Retinal pigment epithelial cell (primary cell): ENCODE measurements at regions not wholly inside any gene's neighbourhood (a gene's known extent, or its start where the extent isn't known, plus 50 kb on each side); places are given as distances from the start of the nearest gene placed in this dataset.
A peak's percentile ranks its signal among the peaks of the same experiment; 100 is the strongest.

ENCODE experiments used
- DNase-seq: peaks from one replicate; pipeline ENCODE4 v3.0.0-alpha.2; 2010; ENCODE audit warnings: low read depth
- H3K4me3 ChIP-seq: 2 replicates; pipeline ENCODE4 v1.5.1; 2011; ENCODE audit warnings: mild to moderate bottlenecking, low read length, control low read depth, moderate library complexity
- CTCF ChIP-seq: conservative IDR thresholded peaks from 2 replicates; pipeline ENCODE4 v1.5.1; 2011; ENCODE audit warnings: low read depth, low read length, control low read depth, inconsistent platforms

DNA sequence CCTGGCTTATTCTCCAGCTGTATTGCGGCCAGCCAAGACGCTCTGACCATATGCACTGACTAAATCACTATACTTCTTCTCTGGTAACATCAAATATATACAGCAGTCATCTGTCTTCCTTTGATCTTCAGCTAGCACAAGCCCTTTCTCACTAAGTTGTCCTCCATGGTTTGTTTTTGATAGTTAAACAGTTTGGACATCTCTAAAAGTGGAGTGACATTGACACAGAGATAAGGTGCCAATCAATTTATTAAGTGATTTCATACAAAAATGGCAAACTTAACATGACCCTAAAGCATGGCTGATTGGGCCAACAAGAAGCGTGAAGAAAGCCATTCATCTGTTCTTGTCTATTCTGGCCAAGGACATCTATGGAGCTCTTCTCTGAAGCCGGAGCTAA, 334.9 kb downstream of the NKX6-1 start:
- DNase-seq: no peak
- no peak for TF ChIP-seq CTCF

DNA sequence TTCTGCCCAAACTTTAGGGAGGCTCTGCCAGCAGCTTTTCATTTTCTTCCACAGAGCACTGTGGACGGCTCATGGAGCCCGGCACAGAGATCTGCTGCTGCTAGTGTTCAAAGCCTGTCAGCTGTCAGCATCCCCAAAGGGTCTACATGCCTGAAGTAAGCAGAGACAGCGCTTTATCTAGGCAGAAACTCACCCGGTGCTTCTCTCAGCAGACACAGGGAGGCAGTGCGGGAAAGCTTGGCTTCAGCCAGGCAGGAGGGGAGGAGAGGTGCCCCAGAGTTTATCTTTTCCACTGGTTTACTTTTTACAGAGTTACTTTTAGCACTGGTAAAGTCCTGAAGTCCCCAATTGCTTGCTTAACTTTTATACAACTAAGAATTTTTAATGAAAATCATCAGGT, 339.3 kb downstream of the NKX6-1 start:
- peak; percentile 44 for TF ChIP-seq CTCF
- DNase-seq: no peak
- no peak overlapping the region for H3K4me3 ChIP-seq

More for the DNA sequence above, 334.9 kb downstream of the NKX6-1 start:
- no peak overlapping the region for H3K4me3 ChIP-seq

DNA sequence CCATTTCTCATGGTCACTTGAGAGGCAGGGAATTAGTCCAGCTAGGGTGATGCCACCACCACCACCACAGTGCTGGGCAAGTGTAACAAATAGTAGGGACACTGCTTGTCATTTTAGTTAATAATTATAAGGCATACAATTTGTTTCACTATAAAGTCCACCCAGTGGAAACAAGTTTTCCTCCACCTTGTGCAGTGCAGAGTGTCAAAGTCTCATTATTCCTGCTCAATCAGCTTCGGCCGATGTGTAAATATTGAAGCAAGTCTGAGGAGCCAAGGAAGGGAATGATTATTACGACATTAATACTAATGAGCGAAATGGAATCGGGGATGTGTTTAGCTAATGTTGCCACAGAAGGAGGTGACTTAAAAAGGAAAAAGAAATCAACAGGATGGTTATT, 340.4 kb downstream of the NKX6-1 start:
- H3K4me3 ChIP-seq: no peak overlapping the region

GRCh38 chr4:84151574-84151973, 347.5 kb downstream of the NKX6-1 start:
- H3K4me3 ChIP-seq: no peak overlapping the region
- TF ChIP-seq CTCF: no peak
- no peak for DNase-seq

More for the DNA sequence above, 340.4 kb downstream of the NKX6-1 start:
- no peak for TF ChIP-seq CTCF
- DNase-seq: no peak

DNA sequence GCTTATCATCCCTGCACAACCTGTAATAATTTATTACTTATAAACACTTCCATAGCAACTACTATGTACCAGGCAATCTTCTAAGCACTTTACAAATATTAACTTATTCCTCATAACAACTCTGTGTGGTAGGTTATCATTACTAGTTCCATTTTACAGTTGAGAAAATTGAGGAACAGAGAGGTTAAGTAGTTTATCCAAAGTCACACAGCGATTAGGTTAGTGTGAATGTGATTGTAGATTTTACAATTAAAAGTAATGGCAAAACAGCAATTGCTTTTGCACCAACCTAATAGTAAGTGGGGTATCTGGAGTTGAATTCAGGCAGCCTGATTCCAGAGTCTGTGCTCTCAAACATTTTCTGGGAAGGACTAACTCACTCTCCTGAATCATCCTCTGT, 348.9 kb downstream of the NKX6-1 start:
- H3K4me3 ChIP-seq: no peak overlapping the region
- no peak for DNase-seq
- TF ChIP-seq CTCF: no peak

DNA sequence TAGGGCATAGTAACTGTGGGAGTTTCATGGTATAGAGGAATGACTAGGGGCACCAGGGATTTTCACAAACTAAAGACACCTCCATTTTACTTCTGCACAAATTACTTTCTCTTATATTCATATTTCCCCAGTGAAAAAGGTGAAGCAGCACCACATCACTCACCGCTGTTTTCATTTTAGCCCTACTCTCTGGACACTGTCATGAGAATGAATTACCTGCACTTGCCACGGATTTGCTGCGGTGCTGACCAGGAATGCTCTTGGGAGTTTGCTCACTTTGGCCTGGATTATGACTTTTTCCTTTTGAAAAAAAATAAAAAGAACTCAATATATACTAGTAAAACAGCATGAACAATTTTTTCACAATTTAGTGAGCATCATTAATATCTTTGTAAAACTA, 351.3 kb downstream of the NKX6-1 start:
- H3K4me3 ChIP-seq: no peak overlapping the region
- no peak for TF ChIP-seq CTCF
- DNase-seq: no peak

GRCh38 chr4:84146300-84146959, 352.7 kb downstream of the NKX6-1 start:
- H3K4me3 ChIP-seq: no peak overlapping the region
- no peak for TF ChIP-seq CTCF
- no peak for DNase-seq
